Breast epithelium (tissue), 3 donors: ENCODE measurements at regions not wholly inside any gene's neighbourhood (a gene's known extent, or its start where the extent isn't known, plus 50 kb on each side); places are given as distances from the start of the nearest gene placed in this dataset.
"Not testable (repeated sequence)": the region's sequence is repeated elsewhere in the genome, so short reads cannot be mapped to it uniquely, and the experiment has no call there.

Experiments
- POLR2A ChIP-seq: fragments of 450-650 bp; IDR thresholded peaks from one replicate; pipeline ENCODE4 v1.6.1; 2016; ENCODE audit warnings: antibody characterized with exemption, mild to moderate bottlenecking, moderate library complexity
- POLR2AphosphoS5 ChIP-seq, 3 donors: sonication (generic); formaldehyde crosslinking; IDR thresholded peaks; one replicate each; pipeline ENCODE4 v1.6.1; 2017; ENCODE audit warnings: antibody characterized with exemption in 3 of 3
- TF ChIP-seq, protein P1 (sequence below), 3 donors: fragments of 450-650 bp; IDR thresholded peaks; one replicate each; pipeline ENCODE4 v1.5.1; 2016 to 2017; ENCODE audit warnings: antibody characterized with exemption in 3 of 3, mild to moderate bottlenecking in 3 of 3, moderate library complexity in 3 of 3

DNA sequence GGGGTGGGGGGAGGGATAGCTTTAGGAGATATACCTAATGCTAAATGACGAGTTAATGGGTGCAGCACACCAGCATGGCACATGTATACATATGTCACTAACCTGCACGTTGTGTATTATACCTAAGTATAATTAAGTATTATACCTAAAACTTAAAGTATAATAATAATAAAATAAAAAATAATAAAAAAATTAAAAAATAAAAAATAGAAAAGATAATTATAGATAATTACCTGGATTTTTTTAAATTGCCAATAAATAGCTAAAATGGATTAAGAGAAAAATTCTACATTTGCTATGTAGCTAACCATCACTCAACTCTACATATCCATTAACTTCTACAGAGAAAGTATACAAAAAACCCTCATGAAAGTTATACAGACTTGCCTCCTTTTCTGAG, 747.3 kb downstream of the LRRIQ3 start:
- not testable (repeated sequence) for TF ChIP-seq POLR2A; POLR2AphosphoS5 (IDR thresholded peaks at IDR 0.05)
- TF ChIP-seq, protein P1, sequence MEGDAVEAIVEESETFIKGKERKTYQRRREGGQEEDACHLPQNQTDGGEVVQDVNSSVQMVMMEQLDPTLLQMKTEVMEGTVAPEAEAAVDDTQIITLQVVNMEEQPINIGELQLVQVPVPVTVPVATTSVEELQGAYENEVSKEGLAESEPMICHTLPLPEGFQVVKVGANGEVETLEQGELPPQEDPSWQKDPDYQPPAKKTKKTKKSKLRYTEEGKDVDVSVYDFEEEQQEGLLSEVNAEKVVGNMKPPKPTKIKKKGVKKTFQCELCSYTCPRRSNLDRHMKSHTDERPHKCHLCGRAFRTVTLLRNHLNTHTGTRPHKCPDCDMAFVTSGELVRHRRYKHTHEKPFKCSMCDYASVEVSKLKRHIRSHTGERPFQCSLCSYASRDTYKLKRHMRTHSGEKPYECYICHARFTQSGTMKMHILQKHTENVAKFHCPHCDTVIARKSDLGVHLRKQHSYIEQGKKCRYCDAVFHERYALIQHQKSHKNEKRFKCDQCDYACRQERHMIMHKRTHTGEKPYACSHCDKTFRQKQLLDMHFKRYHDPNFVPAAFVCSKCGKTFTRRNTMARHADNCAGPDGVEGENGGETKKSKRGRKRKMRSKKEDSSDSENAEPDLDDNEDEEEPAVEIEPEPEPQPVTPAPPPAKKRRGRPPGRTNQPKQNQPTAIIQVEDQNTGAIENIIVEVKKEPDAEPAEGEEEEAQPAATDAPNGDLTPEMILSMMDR (IDR thresholded peaks at IDR 0.05), result not testable (repeated sequence)
